ENCODE measurements at regions not wholly inside any gene's neighbourhood (a gene's known extent, or its start where the extent isn't known, plus 50 kb on each side); places are given as distances from the start of the nearest gene placed in this dataset.

- Histone ChIP-seq H3K9ac (ENCODE audit: low read length in 2 of 2) (no peak overlapping the region), H3K27me3 (ENCODE audit: control insufficient read depth in 1 of 2, insufficient read depth in 2 of 2, low read length in 2 of 2) (peaks cover 0 to 5% of the 10 kb centered on the region in 2 donors), H3K36me3 (ENCODE audit: control insufficient read depth in 2 of 2, insufficient read depth in 2 of 2, low read length in 2 of 2) (no peaks in the 10 kb centered on the region), H3K4me3 (ENCODE audit: low read length in 2 of 2) (no peak overlapping the region), H3K4me1 (ENCODE audit: control insufficient read depth, insufficient read depth, low read length) (no peaks in the 10 kb centered on the region), H3K27ac (ENCODE audit: low read length) (no peak overlapping the region), H3K9me3 (ENCODE audit: control insufficient read depth in 2 of 2, low read length in 2 of 2) (peaks cover 0 to 5% of the 10 kb centered on the region in 2 donors)
These were observed 249.6 kb downstream of the TLE3 start for GRCh38 chr15:69848096-69848495.

GRCh38 chr15:69848551-69849231 lies 249.0 kb downstream of the TLE3 start:
- peaks cover 0 to 2% of the 10 kb centered on the region in 2 donors for H3K27me3 ChIP-seq (ENCODE audit: control insufficient read depth in 1 of 2, insufficient read depth in 2 of 2, low read length in 2 of 2)
- no peaks in the 10 kb centered on the region for H3K36me3 ChIP-seq (ENCODE audit: control insufficient read depth in 2 of 2, insufficient read depth in 2 of 2, low read length in 2 of 2)
- no peak overlapping the region for H3K27ac ChIP-seq (ENCODE audit: low read length)
- H3K4me1 ChIP-seq (ENCODE audit: control insufficient read depth, insufficient read depth, low read length): no peaks in the 10 kb centered on the region
- no peak overlapping the region for H3K9ac ChIP-seq (ENCODE audit: low read length in 2 of 2)
- H3K4me3 ChIP-seq (ENCODE audit: low read length in 2 of 2): no peak overlapping the region
- H3K9me3 ChIP-seq (ENCODE audit: control insufficient read depth in 2 of 2, low read length in 2 of 2): peaks cover 0 to 5% of the 10 kb centered on the region in 2 donors

GRCh38 chr15:69849232-69849610 lies 248.5 kb downstream of the TLE3 start:
- no peak overlapping the region for H3K27ac ChIP-seq (ENCODE audit: low read length)
- H3K4me3 ChIP-seq (ENCODE audit: low read length in 2 of 2): no peak overlapping the region
- H3K9me3 ChIP-seq (ENCODE audit: control insufficient read depth in 2 of 2, low read length in 2 of 2): peaks cover 0 to 5% of the 10 kb centered on the region in 2 donors
- H3K4me1 ChIP-seq (ENCODE audit: control insufficient read depth, insufficient read depth, low read length): no peaks in the 10 kb centered on the region
- no peak overlapping the region for H3K9ac ChIP-seq (ENCODE audit: low read length in 2 of 2)
- no peaks in the 10 kb centered on the region for H3K27me3 ChIP-seq (ENCODE audit: control insufficient read depth in 1 of 2, insufficient read depth in 2 of 2, low read length in 2 of 2)
- no peaks in the 10 kb centered on the region for H3K36me3 ChIP-seq (ENCODE audit: control insufficient read depth in 2 of 2, insufficient read depth in 2 of 2, low read length in 2 of 2)

- Histone ChIP-seq H3K9ac (ENCODE audit: low read length in 2 of 2) (no peak overlapping the region), H3K27me3 (ENCODE audit: control insufficient read depth in 1 of 2, insufficient read depth in 2 of 2, low read length in 2 of 2) (no peaks in the 10 kb centered on the region), H3K4me3 (ENCODE audit: low read length in 2 of 2) (no peak overlapping the region), H3K27ac (ENCODE audit: low read length) (no peak overlapping the region), H3K9me3 (ENCODE audit: control insufficient read depth in 2 of 2, low read length in 2 of 2) (peaks cover 0 to under 1% of the 10 kb centered on the region in 2 donors), H3K4me1 (ENCODE audit: control insufficient read depth, insufficient read depth, low read length) (peaks cover 2% of the 10 kb centered on the region), H3K36me3 (ENCODE audit: control insufficient read depth in 2 of 2, insufficient read depth in 2 of 2, low read length in 2 of 2) (no peaks in the 10 kb centered on the region)
These were observed 245.2 kb downstream of the TLE3 start for GRCh38 chr15:69852482-69852881.

- Histone ChIP-seq H3K4me3 (ENCODE audit: low read length in 2 of 2) (no peak overlapping the region), H3K9me3 (ENCODE audit: control insufficient read depth in 2 of 2, low read length in 2 of 2) (no peaks in the 10 kb centered on the region), H3K4me1 (ENCODE audit: control insufficient read depth, insufficient read depth, low read length) (peaks cover 2% of the 10 kb centered on the region), H3K27me3 (ENCODE audit: control insufficient read depth in 1 of 2, insufficient read depth in 2 of 2, low read length in 2 of 2) (no peaks in the 10 kb centered on the region), H3K27ac (ENCODE audit: low read length) (no peak overlapping the region), H3K36me3 (ENCODE audit: control insufficient read depth in 2 of 2, insufficient read depth in 2 of 2, low read length in 2 of 2) (no peaks in the 10 kb centered on the region), H3K9ac (ENCODE audit: low read length in 2 of 2) (no peak overlapping the region)
These were observed 244.8 kb downstream of the TLE3 start for GRCh38 chr15:69852916-69853315.

GRCh38 chr15:69853544-69853951 lies 244.2 kb downstream of the TLE3 start:
- no peaks in the 10 kb centered on the region for H3K36me3 ChIP-seq (ENCODE audit: control insufficient read depth in 2 of 2, insufficient read depth in 2 of 2, low read length in 2 of 2)
- H3K9ac ChIP-seq (ENCODE audit: low read length in 2 of 2): no peak overlapping the region
- no peaks in the 10 kb centered on the region for H3K9me3 ChIP-seq (ENCODE audit: control insufficient read depth in 2 of 2, low read length in 2 of 2)
- no peaks in the 10 kb centered on the region for H3K27me3 ChIP-seq (ENCODE audit: control insufficient read depth in 1 of 2, insufficient read depth in 2 of 2, low read length in 2 of 2)
- H3K4me3 ChIP-seq (ENCODE audit: low read length in 2 of 2): no peak overlapping the region
- no peak overlapping the region for H3K27ac ChIP-seq (ENCODE audit: low read length)
- H3K4me1 ChIP-seq (ENCODE audit: control insufficient read depth, insufficient read depth, low read length): peaks cover 2% of the 10 kb centered on the region

- Histone ChIP-seq H3K4me1 (ENCODE audit: control insufficient read depth, insufficient read depth, low read length) (peaks cover 2% of the 10 kb centered on the region), H3K27ac (ENCODE audit: low read length) (no peak overlapping the region), H3K27me3 (ENCODE audit: control insufficient read depth in 1 of 2, insufficient read depth in 2 of 2, low read length in 2 of 2) (no peaks in the 10 kb centered on the region), H3K9ac (ENCODE audit: low read length in 2 of 2) (no peak overlapping the region), H3K9me3 (ENCODE audit: control insufficient read depth in 2 of 2, low read length in 2 of 2) (no peaks in the 10 kb centered on the region), H3K36me3 (ENCODE audit: control insufficient read depth in 2 of 2, insufficient read depth in 2 of 2, low read length in 2 of 2) (no peaks in the 10 kb centered on the region), H3K4me3 (ENCODE audit: low read length in 2 of 2) (no peak overlapping the region)
These were observed 243.7 kb downstream of the TLE3 start for GRCh38 chr15:69854001-69854400.

- Histone ChIP-seq H3K9me3 (ENCODE audit: control insufficient read depth in 2 of 2, low read length in 2 of 2) (no peaks in the 10 kb centered on the region), H3K4me1 (ENCODE audit: control insufficient read depth, insufficient read depth, low read length) (peaks cover 2% of the 10 kb centered on the region), H3K27ac (ENCODE audit: low read length) (no peak overlapping the region), H3K4me3 (ENCODE audit: low read length in 2 of 2) (no peak overlapping the region), H3K36me3 (ENCODE audit: control insufficient read depth in 2 of 2, insufficient read depth in 2 of 2, low read length in 2 of 2) (no peaks in the 10 kb centered on the region), H3K9ac (ENCODE audit: low read length in 2 of 2) (no peak overlapping the region), H3K27me3 (ENCODE audit: control insufficient read depth in 1 of 2, insufficient read depth in 2 of 2, low read length in 2 of 2) (no peaks in the 10 kb centered on the region)
These were observed 243.1 kb downstream of the TLE3 start for GRCh38 chr15:69854521-69855181.

- H3K4me1 ChIP-seq (ENCODE audit: control insufficient read depth, insufficient read depth, low read length): peaks cover 2% of the 10 kb centered on the region
- H3K36me3 ChIP-seq (ENCODE audit: control insufficient read depth in 2 of 2, insufficient read depth in 2 of 2, low read length in 2 of 2): no peaks in the 10 kb centered on the region
- H3K9ac ChIP-seq (ENCODE audit: low read length in 2 of 2): no peak overlapping the region
- no peak overlapping the region for H3K4me3 ChIP-seq (ENCODE audit: low read length in 2 of 2)
- no peak overlapping the region for H3K27ac ChIP-seq (ENCODE audit: low read length)
- no peaks in the 10 kb centered on the region for H3K27me3 ChIP-seq (ENCODE audit: control insufficient read depth in 1 of 2, insufficient read depth in 2 of 2, low read length in 2 of 2)
- no peaks in the 10 kb centered on the region for H3K9me3 ChIP-seq (ENCODE audit: control insufficient read depth in 2 of 2, low read length in 2 of 2)
These were observed 242.3 kb downstream of the TLE3 start for GRCh38 chr15:69855258-69856000.

- no peak overlapping the region for H3K27ac ChIP-seq (ENCODE audit: low read length)
- no peak overlapping the region for H3K4me3 ChIP-seq (ENCODE audit: low read length in 2 of 2)
- H3K27me3 ChIP-seq (ENCODE audit: control insufficient read depth in 1 of 2, insufficient read depth in 2 of 2, low read length in 2 of 2): no peaks in the 10 kb centered on the region
- H3K36me3 ChIP-seq (ENCODE audit: control insufficient read depth in 2 of 2, insufficient read depth in 2 of 2, low read length in 2 of 2): no peaks in the 10 kb centered on the region
- H3K9ac ChIP-seq (ENCODE audit: low read length in 2 of 2): no peak overlapping the region
- no peaks in the 10 kb centered on the region for H3K9me3 ChIP-seq (ENCODE audit: control insufficient read depth in 2 of 2, low read length in 2 of 2)
- peaks cover 2% of the 10 kb centered on the region for H3K4me1 ChIP-seq (ENCODE audit: control insufficient read depth, insufficient read depth, low read length)
These were observed 240.5 kb downstream of the TLE3 start for GRCh38 chr15:69857250-69857649.

All from stomach smooth muscle (tissue), 2 donors.